Urinary bladder (tissue), 3 donors: ENCODE measurements at regions not wholly inside any gene's neighbourhood (a gene's known extent, or its start where the extent isn't known, plus 50 kb on each side); places are given as distances from the start of the nearest gene placed in this dataset.

ENCODE experiments used
- DNase-seq: peaks from one replicate; pipeline ENCODE4 v3.0.0-alpha.2; 2015; ENCODE audit errors: extremely low spot score
- H3K27ac ChIP-seq: one replicate; pipeline ENCODE4 v1.5.1; 2013; ENCODE audit warnings: low read depth, mild to moderate bottlenecking, moderate library complexity
- H3K36me3 ChIP-seq: one replicate; pipeline ENCODE4 v1.6.1; 2013; ENCODE audit warnings: mild to moderate bottlenecking, moderate library complexity; ENCODE audit not compliant: insufficient read depth
- H3K4me1 ChIP-seq: one replicate; pipeline ENCODE4 v1.6.1; 2013; ENCODE audit warnings: mild to moderate bottlenecking, moderate library complexity; ENCODE audit not compliant: insufficient read depth
- H3K4me3 ChIP-seq: one replicate; pipeline ENCODE4 v1.5.1; 2013; ENCODE audit warnings: low read depth, low read length
- WGBS: extraction: QIAGEN DNeasy Blood & Tissue Kit; methylation state at CpG from one replicate; pipeline ENCODE4 v1.1.7; 2013; 5-methylcytosine and 5-hydroxymethylcytosine counted together
- donor health status: healthy with polysubstance abuse.
- donor health status: healthy.

DNA sequence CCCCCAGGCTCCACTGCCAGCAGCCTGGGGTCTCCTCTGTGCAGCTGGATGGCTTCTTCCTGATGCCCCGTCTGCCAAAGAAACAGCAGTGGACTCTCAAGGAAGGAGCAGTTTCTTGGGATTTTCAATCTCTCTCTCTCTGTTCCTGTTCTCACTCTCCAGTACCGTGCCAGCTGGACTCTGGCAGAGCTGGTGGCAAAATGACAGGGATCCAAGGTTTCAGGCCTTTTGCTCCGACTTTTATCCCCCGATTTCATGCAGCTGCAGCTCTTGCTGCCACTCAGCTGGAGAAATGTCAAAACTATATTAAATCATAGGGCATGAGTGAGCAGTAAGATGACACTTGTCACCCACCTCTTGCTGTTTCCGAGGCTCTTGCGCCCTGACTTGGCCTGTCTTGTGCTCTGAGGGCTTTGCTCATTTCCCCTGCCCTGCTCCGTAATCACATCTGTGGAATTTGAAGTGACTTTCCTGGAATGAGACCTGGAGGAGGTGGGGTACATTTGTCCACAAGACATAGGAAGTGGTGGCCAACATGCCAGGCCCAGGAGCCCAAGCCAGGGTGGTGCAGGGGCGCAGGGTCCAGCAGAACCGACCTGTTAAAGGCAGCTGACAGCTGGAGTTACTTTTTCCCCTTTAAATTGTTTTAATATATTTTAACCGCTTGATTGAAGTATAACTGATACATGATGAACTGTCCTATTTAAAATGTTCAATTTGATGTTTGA lies 576.2 kb downstream of the PTPRU start:
- Histone ChIP-seq H3K4me1 (no peaks in the 10 kb centered on the region), H3K4me3 (no peak overlapping the region), H3K36me3 (no peaks in the 10 kb centered on the region), H3K27ac (no peak overlapping the region)
- 59% methylated on average over 10 of the region's 10 CpGs for WGBS
- DNase-seq: no peak

GRCh38 chr1:29811727-29812407 lies 575.5 kb downstream of the PTPRU start:
- no peak overlapping the region for H3K4me3 ChIP-seq
- no peak overlapping the region for H3K27ac ChIP-seq
- 88% methylated on average over 10 of the region's 10 CpGs for WGBS
- no peak for DNase-seq
- H3K4me1 ChIP-seq: no peaks in the 10 kb centered on the region
- H3K36me3 ChIP-seq: no peaks in the 10 kb centered on the region

DNA sequence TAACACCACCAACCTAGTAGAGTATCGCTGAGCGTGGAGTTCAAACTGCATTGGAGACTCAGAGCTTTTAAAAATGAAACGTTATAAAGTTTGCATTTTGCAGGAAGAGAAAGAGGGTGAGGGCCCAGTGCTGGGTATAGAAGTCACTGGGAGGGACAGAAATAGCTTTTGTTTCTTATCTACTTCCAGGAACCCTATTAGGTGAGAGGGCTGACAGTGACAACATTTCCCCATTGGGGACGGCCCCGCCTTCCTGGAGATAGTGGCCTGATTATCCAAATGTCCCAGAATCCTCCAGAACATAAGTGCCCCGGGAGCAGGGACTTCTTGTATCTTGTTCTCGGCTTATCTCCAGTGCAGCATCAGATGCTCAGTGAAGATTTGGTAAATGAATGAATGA lies 574.9 kb downstream of the PTPRU start:
- no peak for DNase-seq
- Histone ChIP-seq H3K36me3 (no peaks in the 10 kb centered on the region), H3K27ac (no peak overlapping the region), H3K4me3 (no peak overlapping the region), H3K4me1 (no peaks in the 10 kb centered on the region)
- WGBS: 63% methylated on average over 7 of the region's 7 CpGs

DNA sequence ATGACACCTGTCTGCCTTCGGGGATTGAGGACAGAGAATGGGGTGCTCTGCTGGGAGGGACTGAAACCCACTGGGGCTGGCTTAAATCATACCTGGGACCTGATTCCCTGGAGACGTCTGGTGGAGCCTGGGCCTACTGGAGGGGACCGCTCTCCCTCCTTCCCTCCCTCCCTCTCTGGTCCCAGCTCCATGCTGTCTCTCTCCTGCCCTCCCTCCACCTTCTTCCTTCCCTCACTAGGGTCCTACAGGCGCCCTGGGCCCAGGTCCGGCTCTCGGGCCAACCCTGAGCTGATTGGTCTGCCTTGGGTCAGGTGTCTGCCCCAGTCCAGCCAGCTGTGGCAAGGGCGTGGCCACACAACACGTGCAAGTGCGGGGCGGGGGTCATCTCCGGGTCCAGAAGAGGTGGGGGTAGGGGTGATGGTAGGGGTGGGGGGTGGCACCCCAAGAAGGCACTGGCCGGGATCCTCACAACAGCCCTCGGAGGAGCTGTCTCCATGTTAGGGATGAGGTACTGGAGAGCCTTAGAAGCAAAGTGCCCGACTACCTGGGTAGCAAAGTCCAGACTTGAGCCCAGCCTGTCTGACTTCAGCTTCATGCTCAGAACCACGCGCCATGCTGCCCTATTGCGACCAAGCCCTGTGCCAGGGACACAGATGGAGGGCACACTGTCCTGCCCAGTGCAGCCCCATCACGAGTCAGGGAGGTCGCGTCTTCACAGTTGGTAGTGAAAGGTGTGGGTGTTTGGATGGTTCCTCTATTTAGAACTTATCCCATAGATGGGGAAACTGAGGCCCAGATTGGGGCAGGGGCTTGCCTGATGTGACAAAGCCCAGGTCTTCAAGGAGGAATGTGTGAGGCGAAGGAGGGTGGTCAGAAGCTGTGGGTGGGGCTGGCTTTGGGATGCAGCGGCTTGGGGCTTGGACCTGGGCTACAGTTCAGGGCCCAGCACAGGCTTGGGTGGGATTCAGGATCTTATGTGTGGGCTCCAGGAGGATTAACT lies 574.1 kb downstream of the PTPRU start:
- 83% methylated on average over 22 of the region's 22 CpGs for WGBS
- H3K27ac ChIP-seq: no peak overlapping the region
- no peak overlapping the region for H3K4me3 ChIP-seq
- H3K4me1 ChIP-seq: no peaks in the 10 kb centered on the region
- H3K36me3 ChIP-seq: no peaks in the 10 kb centered on the region
- DNase-seq: no peak

GRCh38 chr1:29809446-29810120 lies 573.3 kb downstream of the PTPRU start:
- 62% methylated on average over 16 of the region's 16 CpGs for whole genome bisulfite sequencing
- Histone ChIP-seq H3K4me3 (no peak overlapping the region), H3K36me3 (no peaks in the 10 kb centered on the region), H3K4me1 (no peaks in the 10 kb centered on the region), H3K27ac (no peak overlapping the region)
- no peak for DNase-seq

DNA sequence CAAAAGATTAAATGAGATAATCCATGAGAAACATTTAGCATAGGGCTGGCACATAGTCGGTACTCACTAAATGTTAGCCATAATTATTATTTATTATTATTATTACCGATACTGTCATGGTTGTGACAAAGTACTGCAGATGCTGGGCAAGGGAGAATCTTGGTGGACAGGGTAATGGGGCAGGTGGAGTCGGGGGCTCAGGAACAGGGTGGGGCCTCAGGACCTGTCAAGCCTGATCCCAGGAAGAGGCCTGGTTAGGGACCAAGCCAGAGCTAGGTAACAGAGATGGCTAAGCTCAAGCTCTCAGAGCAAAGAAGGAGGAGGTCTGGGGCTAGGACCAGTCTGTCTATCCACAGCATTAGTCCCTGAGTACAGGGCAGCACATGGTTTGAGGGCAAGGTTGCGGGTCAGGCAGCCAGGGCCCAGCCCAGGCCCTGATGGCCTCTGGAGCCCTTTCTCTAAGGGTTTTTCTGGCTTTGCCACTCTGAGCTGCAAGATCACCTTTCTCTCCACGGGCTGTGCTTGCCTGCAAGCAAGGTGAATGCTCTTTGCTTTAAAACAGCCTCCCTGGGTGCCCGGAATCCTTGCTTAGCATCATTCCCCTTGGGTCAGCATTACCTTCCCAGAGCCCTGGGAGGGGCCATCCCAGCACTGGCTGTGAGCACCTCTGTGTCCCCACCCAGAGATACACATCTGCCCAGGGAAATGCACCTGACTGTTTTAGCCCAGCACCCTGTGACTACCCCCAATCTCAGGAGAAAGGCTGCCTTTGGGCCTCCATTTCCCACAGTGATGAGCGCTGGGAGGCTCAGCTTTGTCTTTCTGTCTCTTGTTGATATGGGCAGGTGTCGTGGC lies 572.0 kb downstream of the PTPRU start:
- DNase-seq: no peak
- H3K4me3 ChIP-seq: no peak overlapping the region
- no peaks in the 10 kb centered on the region for H3K4me1 ChIP-seq
- no peaks in the 10 kb centered on the region for H3K36me3 ChIP-seq
- WGBS: 87% methylated on average over 8 of the region's 8 CpGs
- no peak overlapping the region for H3K27ac ChIP-seq

GRCh38 chr1:29807689-29808088 lies 571.4 kb downstream of the PTPRU start:
- Histone ChIP-seq H3K27ac (no peak overlapping the region), H3K36me3 (no peaks in the 10 kb centered on the region), H3K4me1 (no peaks in the 10 kb centered on the region), H3K4me3 (no peak overlapping the region)
- 96% methylated on average over 5 of the region's 5 CpGs for WGBS
- no peak for DNase-seq

DNA sequence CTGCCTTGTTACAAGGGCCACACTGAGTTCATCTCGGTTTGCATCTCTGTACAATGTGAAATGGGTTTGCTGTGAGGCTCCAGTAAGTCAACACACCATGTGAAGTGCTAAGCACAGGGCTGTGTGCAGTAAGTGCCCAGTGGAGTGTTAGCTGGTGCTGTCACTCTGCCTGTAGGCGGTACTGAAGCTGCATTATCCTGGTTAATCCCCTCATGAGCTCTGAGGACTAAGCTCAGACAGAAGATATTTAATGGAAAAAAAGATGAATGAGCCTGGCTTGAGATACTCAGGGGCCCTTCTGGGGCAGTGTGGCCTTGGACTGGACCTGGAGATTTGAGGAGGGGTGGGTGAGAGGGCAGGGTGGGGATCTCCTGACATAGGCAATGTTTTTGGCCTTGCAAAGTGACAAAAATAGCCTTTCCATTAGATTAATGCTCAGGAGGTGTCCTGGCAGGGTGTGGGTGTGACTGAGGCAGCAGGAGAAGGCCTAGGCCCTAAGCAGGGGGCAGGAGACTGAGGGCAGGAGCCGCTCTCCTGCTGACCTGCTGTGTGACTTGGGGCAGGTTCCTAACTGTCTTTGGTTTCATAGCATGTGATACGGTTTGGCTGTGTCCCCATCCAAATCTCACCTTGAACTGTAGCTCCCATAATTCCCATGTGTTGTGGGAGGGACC lies 570.5 kb downstream of the PTPRU start:
- no peak overlapping the region for H3K27ac ChIP-seq
- H3K4me3 ChIP-seq: no peak overlapping the region
- no peak for DNase-seq
- no peaks in the 10 kb centered on the region for H3K36me3 ChIP-seq
- 59% methylated on average over 4 of the region's 4 CpGs for WGBS
- H3K4me1 ChIP-seq: no peaks in the 10 kb centered on the region

DNA sequence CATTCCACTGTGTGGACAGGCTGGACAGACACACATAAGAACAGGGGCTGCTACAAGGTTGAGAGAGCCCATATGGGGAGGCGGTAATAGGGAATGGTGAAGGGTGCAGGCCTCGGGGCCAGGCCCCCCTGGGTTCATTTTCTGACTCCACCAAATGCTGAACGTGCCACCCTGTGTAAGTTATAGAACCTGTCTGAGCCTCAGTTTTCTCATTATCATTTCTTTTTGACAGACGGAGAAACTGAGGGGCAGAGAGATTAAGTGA lies 569.5 kb downstream of the PTPRU start:
- Histone ChIP-seq H3K4me3 (no peak overlapping the region), H3K4me1 (no peaks in the 10 kb centered on the region), H3K27ac (no peak overlapping the region), H3K36me3 (no peaks in the 10 kb centered on the region)
- no peak for DNase-seq
- 87% methylated on average over 4 of the region's 4 CpGs for WGBS

GRCh38 chr1:29805122-29805895 lies 569.0 kb downstream of the PTPRU start:
- Histone ChIP-seq H3K4me1 (no peaks in the 10 kb centered on the region), H3K27ac (no peak overlapping the region), H3K36me3 (no peaks in the 10 kb centered on the region), H3K4me3 (no peak overlapping the region)
- DNase-seq: no peak
- WGBS: 78% methylated on average over 11 of the region's 11 CpGs

DNA sequence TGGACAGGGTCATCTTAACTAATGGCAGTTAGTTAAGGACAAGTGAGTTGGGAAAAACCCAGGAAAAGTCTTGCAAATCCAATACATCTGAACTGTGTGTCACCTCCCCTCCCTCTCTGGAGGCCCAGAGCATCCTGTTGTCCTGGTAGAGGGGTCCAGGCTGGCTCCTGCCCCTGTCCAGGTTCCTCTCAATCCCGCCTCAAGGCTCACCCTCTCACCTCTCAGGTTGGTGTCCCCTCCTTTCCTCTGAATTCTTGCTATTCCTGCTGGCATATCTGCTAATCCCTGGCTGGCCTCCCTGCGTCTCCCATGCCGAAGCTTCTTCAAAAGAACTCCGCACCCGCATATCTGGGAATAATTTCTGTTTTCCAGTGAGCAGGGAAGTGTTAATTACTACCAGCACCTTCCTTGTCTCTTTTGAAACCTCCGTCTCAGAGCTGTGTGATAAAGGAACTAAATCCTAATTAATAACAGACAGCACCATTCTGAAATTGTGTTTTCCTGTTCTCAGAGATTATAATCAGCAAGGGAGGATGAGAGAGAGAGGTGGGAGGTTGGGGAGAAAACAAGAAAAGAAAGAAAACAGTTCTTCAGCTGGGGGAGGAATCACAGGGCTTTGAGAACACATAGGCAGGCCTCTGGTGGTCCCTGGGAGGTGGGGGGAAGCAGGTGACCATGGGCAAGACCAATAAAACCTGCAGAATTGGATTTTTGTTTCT lies 568.0 kb downstream of the PTPRU start:
- WGBS: 49% methylated on average over 6 of the region's 6 CpGs
- H3K36me3 ChIP-seq: no peaks in the 10 kb centered on the region

More for the DNA sequence above, 568.0 kb downstream of the PTPRU start:
- Histone ChIP-seq H3K4me1 (no peaks in the 10 kb centered on the region), H3K4me3 (no peak overlapping the region), H3K27ac (no peak overlapping the region)
- DNase-seq: no peak
